ENCODE measurements at regions not wholly inside any gene's neighbourhood (a gene's known extent, or its start where the extent isn't known, plus 50 kb on each side); places are given as distances from the start of the nearest gene placed in this dataset.
A peak's percentile ranks its signal among the peaks of the same experiment; 100 is the strongest.

DNA sequence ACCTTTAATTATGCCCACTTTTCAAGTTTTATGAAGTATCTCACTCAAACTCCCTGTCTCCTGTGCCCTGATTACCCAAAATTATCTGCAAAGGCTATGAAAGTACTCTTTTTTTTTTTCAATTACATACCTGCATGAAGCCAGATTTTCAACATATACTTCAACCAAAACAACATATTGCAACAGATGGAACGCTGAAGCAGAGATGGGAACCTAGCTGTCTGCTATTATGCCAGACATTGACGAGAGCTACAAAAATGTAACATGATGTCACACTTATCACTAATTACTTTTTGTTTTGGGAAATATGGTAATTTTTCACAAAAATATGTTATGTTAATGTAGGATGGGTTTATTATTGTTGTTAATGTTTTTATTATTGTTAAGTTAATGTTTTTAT is 86.5 kb upstream of the SLC1A3 start:
- H3K4me3 ChIP-seq (ENCODE audit: low read depth, low read length): no peak overlapping the region
- no peak for DNase-seq (ENCODE audit: low read depth)
- TF ChIP-seq, protein P1, sequence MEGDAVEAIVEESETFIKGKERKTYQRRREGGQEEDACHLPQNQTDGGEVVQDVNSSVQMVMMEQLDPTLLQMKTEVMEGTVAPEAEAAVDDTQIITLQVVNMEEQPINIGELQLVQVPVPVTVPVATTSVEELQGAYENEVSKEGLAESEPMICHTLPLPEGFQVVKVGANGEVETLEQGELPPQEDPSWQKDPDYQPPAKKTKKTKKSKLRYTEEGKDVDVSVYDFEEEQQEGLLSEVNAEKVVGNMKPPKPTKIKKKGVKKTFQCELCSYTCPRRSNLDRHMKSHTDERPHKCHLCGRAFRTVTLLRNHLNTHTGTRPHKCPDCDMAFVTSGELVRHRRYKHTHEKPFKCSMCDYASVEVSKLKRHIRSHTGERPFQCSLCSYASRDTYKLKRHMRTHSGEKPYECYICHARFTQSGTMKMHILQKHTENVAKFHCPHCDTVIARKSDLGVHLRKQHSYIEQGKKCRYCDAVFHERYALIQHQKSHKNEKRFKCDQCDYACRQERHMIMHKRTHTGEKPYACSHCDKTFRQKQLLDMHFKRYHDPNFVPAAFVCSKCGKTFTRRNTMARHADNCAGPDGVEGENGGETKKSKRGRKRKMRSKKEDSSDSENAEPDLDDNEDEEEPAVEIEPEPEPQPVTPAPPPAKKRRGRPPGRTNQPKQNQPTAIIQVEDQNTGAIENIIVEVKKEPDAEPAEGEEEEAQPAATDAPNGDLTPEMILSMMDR (conservative IDR thresholded peaks at IDR 0.05; ENCODE audit: low read depth, low read length): no peak

DNA sequence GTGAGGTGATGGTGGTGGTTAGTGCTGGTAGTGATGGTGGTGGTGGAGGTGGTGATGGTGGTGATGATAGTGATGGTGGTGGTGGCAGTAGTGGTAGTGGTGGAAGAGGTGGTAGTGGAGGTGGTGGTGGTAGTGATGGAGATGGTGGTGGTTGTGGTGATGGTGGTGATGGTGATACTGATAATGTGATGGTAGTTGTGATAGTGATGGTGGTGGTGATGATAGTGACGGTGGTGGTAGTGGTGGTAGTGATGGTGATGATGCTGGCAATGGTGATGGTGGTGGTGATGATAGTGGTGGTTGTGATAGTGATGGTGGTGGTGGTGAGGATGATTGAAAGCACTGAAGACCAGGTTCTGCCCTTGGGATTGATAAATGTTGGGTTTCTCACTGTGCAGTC is 85.2 kb upstream of the SLC1A3 start:
- TF ChIP-seq, protein P1 (conservative IDR thresholded peaks at IDR 0.05; ENCODE audit: low read depth, low read length): no peak
- no peak for DNase-seq (ENCODE audit: low read depth)

DNA sequence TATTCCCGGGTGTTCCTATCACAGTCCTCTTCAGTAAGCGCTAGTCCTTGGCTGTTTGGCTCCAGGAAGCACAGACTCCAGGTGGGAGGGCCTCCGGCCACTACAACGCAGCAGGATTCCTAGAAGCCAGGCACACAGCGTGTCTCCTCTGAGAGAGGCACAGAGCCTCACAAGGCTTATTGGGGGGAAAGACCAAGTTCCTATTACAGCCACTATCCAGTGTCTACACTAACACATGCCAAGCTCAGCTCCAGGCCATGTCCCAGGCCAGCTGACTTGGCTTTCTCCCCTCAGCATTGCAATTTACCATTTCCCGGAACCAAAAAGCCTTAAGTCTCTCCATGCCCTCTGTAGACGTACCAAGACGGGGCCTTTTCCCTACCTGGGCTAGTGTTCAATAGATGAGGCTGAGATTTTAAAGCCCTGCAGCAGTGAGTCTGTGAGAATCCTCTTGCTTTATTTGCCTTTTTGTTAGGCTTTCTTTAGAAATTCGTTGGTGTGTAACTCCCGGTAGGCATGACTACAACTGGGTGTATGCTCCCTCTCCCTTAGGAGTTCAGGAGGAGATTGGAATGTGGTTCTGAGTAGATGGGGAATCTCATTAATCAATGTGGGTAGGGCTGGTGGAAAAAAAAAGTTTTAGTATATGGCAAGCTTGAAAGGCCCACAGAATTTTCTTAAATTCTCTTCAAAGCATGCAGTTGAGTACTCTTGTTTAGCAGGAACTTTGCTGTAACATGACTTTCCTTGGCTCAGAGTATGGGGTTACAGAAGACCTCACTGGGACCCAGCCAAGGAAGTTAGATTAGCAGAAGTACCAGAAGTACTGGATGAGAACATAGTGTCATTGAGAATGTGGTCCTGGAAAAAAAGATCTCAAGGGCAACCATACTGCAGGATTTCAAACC is 84.3 kb upstream of the SLC1A3 start:
- H3K4me3 ChIP-seq (ENCODE audit: low read depth, low read length): no peak overlapping the region
- TF ChIP-seq, protein P1 (conservative IDR thresholded peaks at IDR 0.05; ENCODE audit: low read depth, low read length): no peak
- peak; percentile 58 for DNase-seq (ENCODE audit: low read depth)

More for the DNA sequence above, 85.2 kb upstream of the SLC1A3 start:
- no peak overlapping the region for H3K4me3 ChIP-seq (ENCODE audit: low read depth, low read length)

DNA sequence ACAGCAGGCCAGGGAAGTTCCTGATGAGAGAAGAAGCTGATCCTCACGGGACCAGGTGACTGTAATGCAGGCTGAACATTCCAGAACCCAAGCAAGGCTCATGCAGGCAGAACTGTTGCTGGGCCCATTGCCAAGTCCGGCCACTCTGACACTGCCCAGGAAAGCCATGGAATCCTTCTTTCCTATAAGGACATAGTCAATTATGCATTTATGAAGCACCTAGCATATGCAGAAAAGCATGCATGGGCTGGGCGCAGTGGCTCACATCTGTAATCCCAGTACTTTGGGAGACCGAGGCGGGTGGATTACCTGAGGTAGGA is 83.7 kb upstream of the SLC1A3 start:
- DNase-seq (ENCODE audit: low read depth): no peak
- TF ChIP-seq, protein P1 (conservative IDR thresholded peaks at IDR 0.05; ENCODE audit: low read depth, low read length): no peak

DNA sequence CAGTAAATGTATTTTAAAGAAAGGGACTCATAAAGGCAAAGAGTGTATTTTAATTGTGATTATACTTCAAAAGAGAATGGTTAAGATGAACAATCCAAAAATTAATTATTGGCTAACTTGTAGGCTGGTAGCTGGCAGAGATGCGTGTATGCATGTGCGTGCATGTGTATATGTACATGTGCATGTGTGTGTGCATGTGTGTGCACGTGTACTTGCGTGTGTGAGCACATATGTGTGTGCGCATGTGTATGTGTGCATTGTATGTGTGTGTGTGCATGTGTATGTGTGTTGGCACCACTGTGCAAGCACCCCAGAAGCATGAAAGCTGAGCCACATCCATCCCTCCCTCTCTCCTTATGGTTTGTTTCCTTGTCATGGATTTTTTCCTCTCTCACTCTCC is 83.0 kb upstream of the SLC1A3 start:
- H3K4me3 ChIP-seq (ENCODE audit: low read depth, low read length): no peak overlapping the region
- DNase-seq (ENCODE audit: low read depth): no peak
- TF ChIP-seq, protein P1 (conservative IDR thresholded peaks at IDR 0.05; ENCODE audit: low read depth, low read length): no peak

More for the DNA sequence above, 83.7 kb upstream of the SLC1A3 start:
- no peak overlapping the region for H3K4me3 ChIP-seq (ENCODE audit: low read depth, low read length)

DNA sequence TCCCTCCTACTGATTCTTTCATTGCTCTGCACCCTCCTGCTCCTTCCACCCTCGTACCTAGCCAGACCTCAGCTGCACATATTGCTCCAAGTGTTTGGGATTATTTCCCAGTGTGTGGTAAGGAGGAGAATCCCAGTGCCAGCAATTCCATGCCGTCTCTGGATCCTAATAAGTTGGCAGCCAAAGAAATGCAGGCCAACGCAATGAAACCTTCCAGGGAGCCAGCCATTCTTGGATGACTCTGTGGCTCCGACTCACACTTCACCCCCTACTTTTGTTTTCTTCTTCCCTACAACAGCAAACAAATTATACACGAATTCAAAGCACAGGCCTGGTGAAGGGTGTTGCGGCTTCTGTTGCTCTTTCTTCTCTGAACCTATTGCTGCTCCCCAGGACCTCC is 82.5 kb upstream of the SLC1A3 start:
- TF ChIP-seq, protein P1 (conservative IDR thresholded peaks at IDR 0.05; ENCODE audit: low read depth, low read length): no peak
- DNase-seq (ENCODE audit: low read depth): no peak

DNA sequence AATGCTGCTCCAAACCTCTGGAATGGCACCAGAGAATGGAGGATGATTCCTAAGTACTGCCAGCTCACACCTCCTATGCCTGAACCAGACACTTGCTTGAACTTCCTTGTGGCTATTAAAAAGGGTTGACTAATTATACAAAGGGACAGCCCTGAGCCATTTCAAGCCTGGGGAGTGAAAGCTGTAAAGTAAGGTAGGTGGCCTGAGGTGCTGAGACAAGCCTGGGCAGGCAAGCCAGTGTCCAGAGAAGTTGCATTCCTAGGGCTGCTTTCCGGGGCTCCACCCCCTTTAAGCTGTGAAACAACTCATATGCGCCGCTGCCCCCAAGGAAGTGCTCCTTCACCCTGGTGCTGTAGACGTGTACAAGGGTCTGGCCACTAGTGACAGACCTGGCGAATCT is 79.9 kb upstream of the SLC1A3 start:
- no peak for DNase-seq (ENCODE audit: low read depth)
- H3K4me3 ChIP-seq (ENCODE audit: low read depth, low read length): no peak overlapping the region
- TF ChIP-seq, protein P1 (conservative IDR thresholded peaks at IDR 0.05; ENCODE audit: low read depth, low read length): no peak

More for the DNA sequence above, 82.5 kb upstream of the SLC1A3 start:
- H3K4me3 ChIP-seq (ENCODE audit: low read depth, low read length): no peak overlapping the region
